SK-N-SH treated with all-trans-retinoic acid at 6 μM for 48 hours (cell line): ENCODE measurements at regions not wholly inside any gene's neighbourhood (a gene's known extent, or its start where the extent isn't known, plus 50 kb on each side); places are given as distances from the start of the nearest gene placed in this dataset.

ENCODE experiments used
- BACH2 ChIP-seq: fragments of 250-450 bp; sonication (Bioruptor Pico); IDR thresholded peaks from 2 replicates; pipeline ENCODE4 v1.9.0; 2021; ENCODE audit warnings: mild to moderate bottlenecking, borderline replicate concordance
- CREB5 ChIP-seq: fragments of 250-450 bp; sonication (Bioruptor Pico); IDR thresholded peaks from 2 replicates; pipeline ENCODE4 v1.5.1; 2020; ENCODE audit warnings: low read depth, mild to moderate bottlenecking, moderate library complexity
- OSR1 ChIP-seq: fragments of 250-450 bp; sonication (Bioruptor Pico); IDR thresholded peaks from 2 replicates; pipeline ENCODE4 v1.8.0; 2022; ENCODE audit warnings: moderate library complexity, mild to moderate bottlenecking, inconsistent platforms
- PATZ1 ChIP-seq: fragments of 250-450 bp; sonication (Bioruptor Pico); IDR thresholded peaks from 2 replicates; pipeline ENCODE4 v1.8.0; 2020; ENCODE audit warnings: mild to moderate bottlenecking, moderate library complexity, borderline replicate concordance
- PPARA ChIP-seq: fragments of 250-450 bp; sonication (Bioruptor Pico); IDR thresholded peaks from 2 replicates; pipeline ENCODE4 v1.5.0; 2020; ENCODE audit warnings: mild to moderate bottlenecking, borderline replicate concordance
- TSHZ2 ChIP-seq: fragments of 250-450 bp; sonication (Bioruptor Pico); IDR thresholded peaks from 2 replicates; pipeline ENCODE4 v1.5.0; 2020; ENCODE audit warnings: mild to moderate bottlenecking, moderate library complexity
- ZFP30 ChIP-seq: fragments of 450-650 bp; formaldehyde crosslinking; IDR thresholded peaks from 2 replicates; pipeline ENCODE4 v1.5.0; 2022; ENCODE audit warnings: mild to moderate bottlenecking, moderate library complexity
- ZNF70 ChIP-seq: fragments of 450-650 bp; formaldehyde crosslinking; IDR thresholded peaks from 2 replicates; pipeline ENCODE4 v1.5.0; 2020; ENCODE audit warnings: mild to moderate bottlenecking, moderate library complexity

GRCh38 chr2:81403508-81403907 is 1099.0 kb upstream of the LRRTM1 start:
- no peak for TF ChIP-seq ZFP30 (CRISPR knock-in tag)
- no peak for TF ChIP-seq TSHZ2
- no peak for TF ChIP-seq ZNF70 (CRISPR knock-in tag)
- TF ChIP-seq BACH2 = no peak
- no peak for TF ChIP-seq OSR1 (CRISPR knock-in tag)
- TF ChIP-seq CREB5 (CRISPR knock-in tag) = no peak
- no peak for TF ChIP-seq PPARA
- TF ChIP-seq PATZ1 = no peak
